ENCODE measurements at regions not wholly inside any gene's neighbourhood (a gene's known extent, or its start where the extent isn't known, plus 50 kb on each side); places are given as distances from the start of the nearest gene placed in this dataset.

- no peak for DNase-seq
Observed at GRCh38 chr18:78698914-78699313, 280.7 kb upstream of the SALL3 start.

DNA sequence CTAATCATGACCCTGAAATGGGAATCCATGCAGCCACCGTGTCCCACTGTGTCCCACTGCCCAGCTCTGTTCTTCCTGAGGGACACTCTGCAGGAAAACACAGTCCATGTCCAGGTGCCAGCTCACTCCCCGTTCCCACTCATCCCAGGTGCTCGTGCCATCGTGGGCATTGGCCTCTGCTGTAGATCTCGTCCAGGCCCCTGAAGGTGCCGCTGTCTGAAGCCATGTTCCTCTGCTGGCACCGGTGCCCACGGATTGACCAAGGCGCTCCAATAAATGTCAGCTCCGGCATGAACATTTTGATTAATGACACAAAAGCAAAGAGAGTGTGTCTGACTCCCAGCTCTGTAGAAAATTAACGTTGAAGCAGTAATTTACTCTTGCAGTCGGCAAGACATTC is 280.1 kb upstream of the SALL3 start:
- no peak for DNase-seq

DNA sequence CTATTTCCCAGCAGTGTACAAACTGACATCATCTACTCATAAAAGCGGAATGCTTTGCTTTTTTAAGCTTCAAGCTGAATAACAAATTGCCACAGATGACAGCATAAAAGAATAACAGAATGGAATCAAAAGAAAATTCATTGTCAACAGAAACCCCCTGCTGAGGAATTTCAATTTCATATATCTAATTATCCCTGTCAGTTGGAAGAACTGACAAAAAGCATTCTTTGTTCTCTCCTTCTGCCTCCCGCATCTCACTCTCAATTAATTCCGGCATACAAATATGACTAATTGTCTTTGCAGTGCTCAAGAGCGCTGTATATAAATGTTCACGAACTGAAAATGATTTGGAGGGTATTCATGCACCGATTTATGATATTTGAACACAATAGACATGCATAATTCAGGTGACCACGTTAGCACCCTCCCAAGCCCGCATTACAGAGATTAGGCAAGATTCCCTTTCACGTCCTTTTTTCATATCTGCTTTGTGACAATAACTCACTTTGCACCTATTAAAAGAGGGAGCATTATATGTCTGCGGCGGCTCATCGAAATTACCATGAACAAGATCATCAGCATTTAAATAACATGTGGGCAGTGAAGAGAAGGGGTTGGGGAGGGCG is 277.7 kb upstream of the SALL3 start:
- DNase-seq = no peak

GRCh38 chr18:78703291-78703690 is 276.3 kb upstream of the SALL3 start:
- no peak for DNase-seq

- no peak for DNase-seq
Observed at GRCh38 chr18:78704971-78705461, 274.6 kb upstream of the SALL3 start.

GRCh38 chr18:78709261-78709809 is 270.3 kb upstream of the SALL3 start:
- no peak for DNase-seq

- DNase-seq = no peak
Observed at GRCh38 chr18:78711316-78711715, 268.3 kb upstream of the SALL3 start.

GRCh38 chr18:78711971-78712370 is 267.6 kb upstream of the SALL3 start:
- DNase-seq = no peak

GRCh38 chr18:78713069-78713468 is 266.5 kb upstream of the SALL3 start:
- no peak for DNase-seq

DNA sequence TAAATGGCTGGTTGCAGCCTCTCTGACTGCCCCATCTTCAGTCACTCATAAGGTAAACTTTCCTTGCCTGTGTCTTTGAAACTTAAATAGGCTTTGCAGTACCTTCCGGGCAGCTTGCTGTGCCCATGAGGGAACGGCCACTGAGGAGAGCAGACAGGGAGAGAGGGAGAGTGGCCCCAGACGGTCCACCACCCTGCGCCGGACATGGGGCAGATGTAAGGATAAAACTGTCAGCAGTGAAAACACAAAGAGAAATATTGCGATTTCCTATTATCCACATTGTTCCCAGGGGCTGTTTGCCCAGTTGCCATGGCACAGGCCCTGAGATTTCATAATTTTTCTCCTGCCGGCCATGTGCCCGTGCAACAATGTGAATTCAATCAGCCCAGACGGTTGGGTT is 265.9 kb upstream of the SALL3 start:
- no peak for DNase-seq

DNA sequence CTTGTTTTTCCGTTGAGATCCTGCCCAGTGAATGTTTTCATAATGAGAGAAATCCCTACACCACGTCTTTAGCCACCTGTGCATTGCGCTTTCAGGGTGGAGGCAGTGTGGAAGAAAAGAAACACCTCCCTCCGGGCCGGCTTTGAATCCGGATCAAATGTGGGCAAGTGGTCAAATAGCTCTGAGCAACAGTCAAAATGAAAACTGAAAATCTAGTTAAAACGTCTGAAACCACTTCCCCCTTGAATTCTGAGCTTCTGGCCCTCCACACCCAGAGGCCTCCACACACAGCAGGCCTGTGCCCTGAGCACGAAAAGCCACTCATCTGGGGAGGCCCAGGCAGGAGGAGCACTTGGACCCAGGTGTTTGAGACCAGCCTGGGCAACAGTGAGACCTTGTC is 263.6 kb upstream of the SALL3 start:
- no peak for DNase-seq

- no peak for DNase-seq
Observed at GRCh38 chr18:78716581-78716980, 263.0 kb upstream of the SALL3 start.

- DNase-seq = no peak
Observed at GRCh38 chr18:78717051-78717765, 262.4 kb upstream of the SALL3 start.

GRCh38 chr18:78717766-78718150 is 261.9 kb upstream of the SALL3 start:
- DNase-seq = no peak

GRCh38 chr18:78719821-78720220 is 259.8 kb upstream of the SALL3 start:
- no peak for DNase-seq

- DNase-seq = no peak
Observed at GRCh38 chr18:78720456-78721237, 259.0 kb upstream of the SALL3 start.

- no peak for DNase-seq
Observed at GRCh38 chr18:78721238-78721875, 258.3 kb upstream of the SALL3 start.

DNA sequence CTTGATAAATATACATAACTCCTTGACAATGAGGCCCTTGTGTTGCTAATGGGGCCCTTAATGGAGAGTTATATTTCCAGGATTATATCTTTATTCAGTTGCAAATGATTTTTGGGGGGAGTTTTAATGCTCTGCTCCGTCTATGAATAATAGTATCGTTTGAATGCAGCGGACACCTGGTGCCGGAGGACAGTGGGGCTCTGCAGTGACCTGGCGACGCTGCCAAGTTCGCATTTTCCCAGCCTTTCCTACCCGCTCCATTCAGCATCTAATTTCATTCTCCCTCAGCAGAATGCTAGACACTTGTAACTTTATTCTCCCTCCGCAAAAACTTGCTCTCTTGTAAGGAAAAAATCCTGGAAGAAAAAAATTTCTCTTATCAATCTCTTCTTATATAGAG is 257.6 kb upstream of the SALL3 start:
- DNase-seq = no peak

GRCh38 chr18:78722386-78722785 is 257.2 kb upstream of the SALL3 start:
- DNase-seq = no peak

GRCh38 chr18:78722929-78723710 is 256.5 kb upstream of the SALL3 start:
- no peak for DNase-seq

DNA sequence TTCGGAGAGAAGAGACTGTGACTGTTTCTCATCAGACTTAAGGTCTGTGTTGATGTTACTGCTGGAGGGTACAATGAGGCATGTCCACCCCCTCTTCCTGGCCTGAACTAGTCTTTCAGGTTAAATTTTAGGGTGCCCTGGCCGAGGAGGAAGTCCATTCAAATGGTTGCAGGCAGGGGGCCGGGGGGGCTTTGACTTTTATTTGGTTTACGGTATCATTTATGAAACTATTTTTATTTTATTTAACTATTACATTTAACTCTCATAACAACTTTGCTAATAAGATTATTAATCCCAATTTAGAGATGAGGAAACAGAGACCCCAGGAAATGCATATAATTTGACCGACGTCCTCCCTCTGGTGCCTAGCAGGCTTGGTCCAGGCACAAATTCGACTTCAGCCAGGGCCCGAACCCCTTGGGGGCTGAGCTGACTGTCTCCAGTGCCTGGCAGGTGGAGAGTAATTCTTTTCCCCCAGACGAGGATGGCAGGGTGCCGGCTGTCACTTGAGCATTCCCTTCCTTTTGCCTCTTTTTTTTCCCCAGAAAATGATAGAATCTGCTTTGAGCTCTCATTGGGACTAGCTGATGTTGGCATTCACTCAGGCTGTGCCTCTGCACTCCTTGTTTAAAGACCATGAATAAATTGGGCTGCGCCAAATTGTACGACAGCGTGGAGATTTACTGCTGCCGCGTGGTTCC is 255.3 kb upstream of the SALL3 start:
- DNase-seq = no peak

- no peak for DNase-seq
Observed at GRCh38 chr18:78725426-78725825, 254.2 kb upstream of the SALL3 start.
